ENCODE measurements at regions not wholly inside any gene's neighbourhood (a gene's known extent, or its start where the extent isn't known, plus 50 kb on each side); places are given as distances from the start of the nearest gene placed in this dataset.

- no peak for DNase-seq (ENCODE audit: low spot score)
- H3K36me3 ChIP-seq (ENCODE audit: insufficient read depth, low read length, poor library complexity, severe bottlenecking): no peaks in the 10 kb centered on the region
- no peak overlapping the region for H3K27ac ChIP-seq (ENCODE audit: low read depth, low read length, poor library complexity, severe bottlenecking)
- TF ChIP-seq, protein P1, sequence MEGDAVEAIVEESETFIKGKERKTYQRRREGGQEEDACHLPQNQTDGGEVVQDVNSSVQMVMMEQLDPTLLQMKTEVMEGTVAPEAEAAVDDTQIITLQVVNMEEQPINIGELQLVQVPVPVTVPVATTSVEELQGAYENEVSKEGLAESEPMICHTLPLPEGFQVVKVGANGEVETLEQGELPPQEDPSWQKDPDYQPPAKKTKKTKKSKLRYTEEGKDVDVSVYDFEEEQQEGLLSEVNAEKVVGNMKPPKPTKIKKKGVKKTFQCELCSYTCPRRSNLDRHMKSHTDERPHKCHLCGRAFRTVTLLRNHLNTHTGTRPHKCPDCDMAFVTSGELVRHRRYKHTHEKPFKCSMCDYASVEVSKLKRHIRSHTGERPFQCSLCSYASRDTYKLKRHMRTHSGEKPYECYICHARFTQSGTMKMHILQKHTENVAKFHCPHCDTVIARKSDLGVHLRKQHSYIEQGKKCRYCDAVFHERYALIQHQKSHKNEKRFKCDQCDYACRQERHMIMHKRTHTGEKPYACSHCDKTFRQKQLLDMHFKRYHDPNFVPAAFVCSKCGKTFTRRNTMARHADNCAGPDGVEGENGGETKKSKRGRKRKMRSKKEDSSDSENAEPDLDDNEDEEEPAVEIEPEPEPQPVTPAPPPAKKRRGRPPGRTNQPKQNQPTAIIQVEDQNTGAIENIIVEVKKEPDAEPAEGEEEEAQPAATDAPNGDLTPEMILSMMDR (conservative IDR thresholded peaks at IDR 0.05; ENCODE audit: low read depth, low read length): no peak
- no peak for TF ChIP-seq EZH2 (IDR thresholded peaks at IDR 0.05; ENCODE audit: borderline replicate concordance, low read depth, low read length, poor library complexity, severe bottlenecking)
- H3K4me3 ChIP-seq (ENCODE audit: low read depth, low read length, poor library complexity, severe bottlenecking): no peak overlapping the region
- ChIA-PET CTCF (no interaction called here), POLR2A (ENCODE audit: low non-redundant PET) (no interaction called here)
- H3K4me1 ChIP-seq (ENCODE audit: insufficient read depth, low read length, poor library complexity, severe bottlenecking): no peaks in the 10 kb centered on the region
- intact Hi-C loops (cut with micrococcal nuclease; ENCODE audit: unreplicated experiment): no loop called here
- no peaks in the 10 kb centered on the region for H3K27me3 ChIP-seq (replicated peaks; ENCODE audit: insufficient read depth, low read depth, low read length, poor library complexity)
- BruUV-seq (replicated peaks): no TSS peak
- H3K9me3 ChIP-seq (ENCODE audit: low read depth, low read length, poor library complexity, severe bottlenecking): no peaks in the 10 kb centered on the region
Observed at GRCh38 chr2:134773335-134773734, 54.5 kb upstream of the TMEM163 start.

GRCh38 chr2:134773759-134774742, 55.3 kb upstream of the TMEM163 start:
- Histone ChIP-seq H3K36me3 (ENCODE audit: insufficient read depth, low read length, poor library complexity, severe bottlenecking) (no peaks in the 10 kb centered on the region), H3K9me3 (ENCODE audit: low read depth, low read length, poor library complexity, severe bottlenecking) (no peaks in the 10 kb centered on the region), H3K27ac (ENCODE audit: low read depth, low read length, poor library complexity, severe bottlenecking) (no peak overlapping the region), H3K4me1 (ENCODE audit: insufficient read depth, low read length, poor library complexity, severe bottlenecking) (no peaks in the 10 kb centered on the region), H3K4me3 (ENCODE audit: low read depth, low read length, poor library complexity, severe bottlenecking) (no peak overlapping the region), H3K27me3 (replicated peaks; ENCODE audit: insufficient read depth, low read depth, low read length, poor library complexity) (no peaks in the 10 kb centered on the region)
- no peak for DNase-seq (ENCODE audit: low spot score)
- no peak for TF ChIP-seq EZH2 (IDR thresholded peaks at IDR 0.05; ENCODE audit: borderline replicate concordance, low read depth, low read length, poor library complexity, severe bottlenecking)
- TF ChIP-seq, protein P1 (conservative IDR thresholded peaks at IDR 0.05; ENCODE audit: low read depth, low read length): no peak
- CTCF ChIA-PET: no interaction called here
- POLR2A ChIA-PET (ENCODE audit: low non-redundant PET): no interaction called here
- no TSS peak for BruUV-seq (replicated peaks)
- intact Hi-C loops (cut with micrococcal nuclease; ENCODE audit: unreplicated experiment): no loop called here

GRCh38 chr2:134774786-134775641, 56.2 kb upstream of the TMEM163 start:
- no peak overlapping the region for H3K4me3 ChIP-seq (ENCODE audit: low read depth, low read length, poor library complexity, severe bottlenecking)
- TF ChIP-seq EZH2 (IDR thresholded peaks at IDR 0.05; ENCODE audit: borderline replicate concordance, low read depth, low read length, poor library complexity, severe bottlenecking): no peak
- TF ChIP-seq, protein P1 (conservative IDR thresholded peaks at IDR 0.05; ENCODE audit: low read depth, low read length): no peak
- no peak overlapping the region for H3K27ac ChIP-seq (ENCODE audit: low read depth, low read length, poor library complexity, severe bottlenecking)
- ChIA-PET POLR2A (ENCODE audit: low non-redundant PET) (no interaction called here), CTCF (interaction anchor here (0.6 kb wide), 1 partner anchor 390 kb away, joined by 3 read pairs; no protein-coding TSS in a partner anchor)
- no peaks in the 10 kb centered on the region for H3K27me3 ChIP-seq (replicated peaks; ENCODE audit: insufficient read depth, low read depth, low read length, poor library complexity)
- DNase-seq (ENCODE audit: low spot score): peak; percentile 30
- H3K36me3 ChIP-seq (ENCODE audit: insufficient read depth, low read length, poor library complexity, severe bottlenecking): no peaks in the 10 kb centered on the region
- no peaks in the 10 kb centered on the region for H3K4me1 ChIP-seq (ENCODE audit: insufficient read depth, low read length, poor library complexity, severe bottlenecking)
- BruUV-seq (replicated peaks): no TSS peak
- intact Hi-C loops (cut with micrococcal nuclease; ENCODE audit: unreplicated experiment): no loop called here
- H3K9me3 ChIP-seq (ENCODE audit: low read depth, low read length, poor library complexity, severe bottlenecking): no peaks in the 10 kb centered on the region

Data from A673 (cell line).